CD1c-positive myeloid dendritic cell (primary cell): ENCODE measurements at regions not wholly inside any gene's neighbourhood (a gene's known extent, or its start where the extent isn't known, plus 50 kb on each side); places are given as distances from the start of the nearest gene placed in this dataset.

Source experiments
- DNase-seq: peaks from one replicate; pipeline ENCODE4 v3.0.0-alpha.2; 2016; ENCODE audit errors: extremely low spot score

DNA sequence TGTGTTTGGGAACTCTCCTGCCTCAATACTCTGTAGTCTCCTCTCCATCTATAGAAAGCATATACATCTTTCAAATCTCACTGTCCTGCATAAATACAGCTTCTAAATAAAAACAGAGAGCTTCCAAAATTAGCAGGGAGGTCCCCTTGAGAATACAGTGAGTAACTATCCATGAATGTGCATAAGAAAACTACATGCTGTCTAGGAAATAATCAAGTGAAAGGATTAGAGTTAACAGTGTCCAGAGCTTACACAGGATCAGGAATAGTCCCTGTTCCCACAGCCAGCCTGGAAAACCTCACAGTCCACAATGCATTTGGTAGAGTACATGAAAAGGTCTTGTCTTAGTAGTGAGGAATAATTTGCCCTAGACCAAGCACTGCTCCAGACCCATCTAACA lies 123.0 kb upstream of the POU3F2 start:
- no peak for DNase-seq

DNA sequence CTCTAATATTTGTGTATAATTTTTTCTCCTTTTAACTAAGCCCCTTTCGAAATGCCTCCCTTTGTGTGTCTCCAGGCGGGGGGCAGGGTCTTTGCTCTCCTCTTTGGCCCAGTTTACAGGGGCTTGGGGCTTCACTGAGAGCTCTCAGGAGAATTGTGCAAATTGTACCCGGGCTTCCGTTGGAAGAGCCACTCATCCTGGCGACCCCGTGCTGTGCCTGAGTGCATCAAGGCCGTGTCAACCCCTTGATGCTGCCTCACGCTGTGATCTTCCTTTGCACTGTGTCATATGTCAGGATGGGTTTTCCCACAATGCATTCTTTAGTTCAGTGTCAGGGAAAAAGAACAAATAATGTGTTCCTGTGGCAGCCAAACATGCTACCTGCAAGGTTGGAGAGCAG lies 118.0 kb upstream of the POU3F2 start:
- DNase-seq = no peak

DNA sequence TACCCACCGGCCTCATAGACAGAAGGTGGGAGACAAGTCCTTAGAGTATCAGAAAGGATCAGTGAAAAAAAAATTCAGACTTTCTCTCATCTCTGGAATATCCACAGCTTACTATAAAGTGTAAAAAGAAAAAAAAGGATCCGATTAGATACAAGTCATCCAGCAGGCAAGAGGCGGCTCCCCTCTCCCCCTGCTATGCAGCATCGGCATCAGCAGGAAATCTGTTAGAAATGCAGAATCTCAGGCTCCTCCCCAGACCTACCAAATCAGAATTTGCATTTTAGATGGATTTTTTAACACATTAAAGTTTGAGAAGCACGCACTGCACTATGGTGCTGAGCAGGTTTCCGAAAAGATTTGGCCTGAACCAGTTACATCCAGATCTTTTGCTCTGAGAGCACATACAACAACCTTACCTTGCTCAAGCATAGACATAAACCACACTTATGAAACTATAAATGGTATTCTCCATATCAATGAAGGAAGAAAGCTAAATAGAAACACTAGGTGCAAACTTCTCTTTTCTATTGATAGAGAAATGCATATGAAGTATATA lies 117.0 kb upstream of the POU3F2 start:
- no peak for DNase-seq

DNA sequence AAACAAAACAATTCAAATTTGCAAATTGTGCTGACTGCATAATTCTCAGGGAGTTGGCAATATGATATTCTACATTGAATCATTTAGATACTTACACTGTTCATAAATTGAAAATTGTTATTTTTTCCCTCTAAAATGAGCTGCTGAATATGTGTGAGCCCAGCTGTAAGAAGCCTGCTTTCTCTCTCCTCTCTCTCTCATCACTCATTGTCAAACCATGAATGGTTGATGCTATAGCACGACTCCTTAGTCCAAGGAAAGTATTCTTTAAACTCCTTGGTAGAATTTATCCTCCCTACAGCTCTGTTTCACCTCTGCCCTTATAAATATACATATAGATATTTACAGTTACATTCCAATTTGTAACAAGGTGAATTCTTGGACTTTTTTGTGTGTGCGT lies 116.4 kb upstream of the POU3F2 start:
- DNase-seq = no peak

DNA sequence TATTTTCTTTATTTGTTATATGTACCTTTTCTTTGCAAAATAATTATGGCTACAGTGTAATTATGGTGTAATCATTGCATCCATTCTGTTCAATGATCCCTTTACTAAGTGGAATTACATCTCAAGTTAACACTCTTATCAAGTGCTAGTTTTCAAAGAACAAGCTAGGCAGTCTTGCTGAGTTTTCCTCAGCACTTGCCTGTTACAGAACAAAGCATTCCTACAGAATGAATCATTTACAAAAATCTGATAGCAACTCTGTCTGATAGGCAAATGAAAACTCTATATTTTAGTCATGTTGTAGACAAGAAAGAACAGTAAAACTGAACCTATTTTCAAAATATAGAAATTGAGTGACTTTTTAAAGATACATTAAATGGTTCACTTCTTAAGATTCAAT lies 109.8 kb upstream of the POU3F2 start:
- DNase-seq = no peak

DNA sequence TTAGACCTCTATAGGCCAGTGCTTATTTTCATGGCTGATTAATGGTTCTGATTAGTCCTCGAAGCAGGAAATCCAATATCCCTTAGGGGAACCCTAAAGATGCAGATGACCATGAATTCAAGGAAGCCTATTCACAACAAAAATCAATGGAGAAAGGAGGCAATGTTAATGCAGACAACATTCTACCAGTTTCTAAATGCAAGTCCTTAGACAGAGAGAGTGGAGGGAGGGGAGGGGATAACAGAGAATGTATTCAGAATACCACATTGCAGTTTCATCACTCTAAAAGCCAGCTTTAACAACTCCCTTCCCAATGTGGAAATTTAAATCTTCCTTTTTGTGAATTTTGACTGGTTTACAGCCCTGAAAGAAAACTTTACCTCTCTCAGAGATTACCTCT lies 87.1 kb upstream of the POU3F2 start:
- no peak for DNase-seq

DNA sequence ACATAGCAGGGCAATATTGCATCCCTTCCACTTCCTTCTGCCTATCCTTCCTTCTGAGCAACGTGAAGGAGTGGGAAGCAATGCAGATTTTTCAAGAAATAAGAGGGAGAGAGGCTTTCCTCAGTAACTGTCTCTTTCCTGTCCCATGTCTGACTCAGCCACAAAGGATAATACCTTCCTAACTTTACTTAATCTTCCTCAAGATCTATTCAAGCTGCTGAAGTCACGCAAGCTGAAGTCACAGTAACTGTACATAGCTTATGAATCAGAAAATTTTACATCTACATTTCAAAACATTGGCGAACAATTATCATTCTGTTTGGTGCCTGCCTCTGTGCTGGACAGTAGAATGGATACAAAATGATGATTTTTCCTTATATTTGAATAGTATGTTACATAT lies 86.4 kb upstream of the POU3F2 start:
- DNase-seq = no peak

DNA sequence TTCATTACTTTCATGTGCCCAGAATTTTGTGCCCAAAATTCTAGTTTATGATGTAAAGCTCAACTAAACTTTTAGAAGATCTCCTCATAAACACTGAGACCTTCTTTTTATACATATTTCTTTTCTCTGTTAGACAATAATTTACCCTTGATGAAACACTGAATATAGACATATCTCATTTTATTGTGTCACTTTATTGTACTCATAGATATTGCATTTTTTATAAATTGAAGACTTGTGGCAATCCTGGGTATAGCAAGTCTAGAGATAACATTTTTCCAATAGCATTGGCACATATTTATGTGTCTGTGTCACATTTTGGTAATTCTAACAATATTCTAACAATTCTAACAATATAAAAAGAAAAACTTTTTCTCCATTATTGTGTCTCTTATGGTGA lies 74.9 kb upstream of the POU3F2 start:
- no peak for DNase-seq

DNA sequence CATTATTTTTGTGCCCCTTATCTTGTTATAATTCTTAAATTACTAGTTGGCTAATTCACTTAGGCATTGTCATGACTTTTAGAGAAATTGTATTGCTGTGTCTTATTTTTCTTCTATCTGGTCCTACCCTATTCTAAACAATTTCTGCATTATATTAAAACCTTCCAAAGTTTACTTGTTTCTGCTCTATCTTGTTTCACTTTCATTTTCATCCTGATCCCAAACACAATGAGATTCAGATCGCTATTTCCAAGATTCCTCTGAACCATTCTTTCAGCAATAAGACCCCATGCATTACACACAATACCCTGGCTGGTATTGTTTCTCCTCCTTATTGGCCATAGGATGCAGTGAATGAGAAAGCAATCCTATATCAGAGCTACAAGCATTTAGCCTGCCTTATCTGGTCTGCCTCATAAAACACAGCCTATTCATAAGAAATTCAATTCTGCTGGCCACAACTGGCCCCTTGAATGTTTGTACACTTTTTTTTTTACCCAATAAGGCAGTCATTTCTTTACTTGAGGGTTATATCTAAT lies 69.9 kb upstream of the POU3F2 start:
- no peak for DNase-seq

DNA sequence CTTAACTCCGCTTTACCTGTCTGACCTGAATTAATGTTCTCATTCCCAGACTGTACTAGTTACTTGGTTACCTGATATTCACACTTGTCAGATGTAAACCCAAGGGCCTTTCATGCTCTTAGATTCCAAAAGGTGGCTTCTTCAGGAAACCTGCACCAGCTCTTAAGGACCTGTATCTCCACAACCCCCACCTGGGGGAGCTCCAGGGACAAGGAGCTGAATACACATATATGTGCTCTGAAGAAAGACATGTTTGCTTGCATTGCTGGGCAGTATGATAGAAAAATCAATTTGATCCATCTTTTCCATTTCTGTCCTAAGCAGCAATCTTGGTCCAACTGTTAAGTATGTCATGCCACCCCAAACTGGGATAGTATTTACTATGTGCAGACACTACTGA lies 64.8 kb upstream of the POU3F2 start:
- no peak for DNase-seq

DNA sequence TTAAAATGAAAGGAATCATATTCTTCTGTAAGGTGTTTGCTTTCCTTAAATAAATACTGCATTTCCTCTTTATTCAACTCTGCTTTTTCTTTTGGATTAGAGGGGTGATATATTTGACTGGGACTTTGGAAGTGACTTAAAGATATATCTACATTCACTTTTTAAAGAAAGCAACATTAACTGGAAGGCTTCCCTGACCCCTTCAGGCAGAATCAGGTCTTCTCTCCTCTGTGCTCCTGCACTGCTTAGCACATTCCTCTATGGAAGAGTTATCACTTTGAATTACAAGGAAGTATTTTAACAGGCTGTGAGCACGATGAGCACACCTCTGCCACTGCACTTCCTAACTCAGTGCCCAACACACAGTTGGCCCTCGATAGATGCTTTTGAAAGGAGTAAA lies 59.2 kb upstream of the POU3F2 start:
- DNase-seq = no peak

DNA sequence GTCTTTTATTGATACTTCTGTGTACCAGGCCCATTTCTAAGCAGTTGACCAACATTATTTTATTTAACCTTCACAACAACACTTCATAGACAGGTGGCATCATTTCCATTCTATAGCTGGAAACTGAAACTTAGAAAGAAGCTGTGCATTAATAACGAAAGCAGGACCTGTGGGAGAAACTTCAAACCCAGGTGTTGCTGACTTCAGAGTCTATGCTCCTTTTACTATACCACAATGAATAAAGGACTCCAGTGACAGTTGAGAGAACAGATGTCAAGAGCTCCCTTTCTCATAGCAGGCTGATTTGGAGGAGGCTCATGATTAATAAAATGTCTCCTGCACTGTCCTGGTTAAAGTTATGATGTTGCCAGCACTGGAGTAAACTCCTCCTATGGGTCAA lies 56.6 kb upstream of the POU3F2 start:
- no peak for DNase-seq

DNA sequence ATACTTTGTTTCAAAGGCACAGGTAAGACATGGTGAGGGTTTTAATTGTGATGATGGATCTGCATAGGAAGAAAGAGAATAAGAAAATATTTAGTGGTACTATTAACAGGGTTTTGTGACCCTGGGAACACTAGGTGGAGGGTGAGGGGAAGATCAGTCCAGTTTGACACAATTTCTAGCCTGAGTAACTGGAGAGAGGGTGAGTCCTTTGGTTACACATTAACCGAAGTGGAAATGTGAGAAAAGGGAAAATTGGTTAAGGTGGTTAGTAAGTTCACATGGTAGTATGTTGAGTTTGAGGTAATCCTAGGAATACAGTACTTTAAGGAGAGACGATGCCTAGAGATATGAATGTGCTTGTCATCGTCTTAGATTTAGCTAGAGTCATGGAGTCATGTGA lies 54.8 kb upstream of the POU3F2 start:
- no peak for DNase-seq

DNA sequence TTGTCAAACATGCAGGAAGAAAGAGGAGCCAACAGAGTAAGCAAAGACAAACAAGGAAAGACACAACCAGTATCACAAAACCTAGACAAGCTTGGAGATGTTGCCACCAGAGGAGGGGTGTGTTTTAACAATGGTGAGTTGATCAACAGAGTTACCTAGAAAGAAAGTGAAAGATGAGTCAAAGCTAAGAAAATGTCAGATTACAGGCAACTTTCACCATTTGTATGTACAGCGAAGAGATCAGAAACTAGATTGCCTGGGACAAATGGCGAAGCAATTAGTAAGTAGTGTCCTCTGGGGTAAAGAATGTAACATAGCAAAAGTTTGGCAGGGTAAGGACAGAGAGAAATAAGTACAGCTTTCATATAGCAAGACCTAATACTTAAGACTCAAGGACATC lies 51.6 kb upstream of the POU3F2 start:
- no peak for DNase-seq

DNA sequence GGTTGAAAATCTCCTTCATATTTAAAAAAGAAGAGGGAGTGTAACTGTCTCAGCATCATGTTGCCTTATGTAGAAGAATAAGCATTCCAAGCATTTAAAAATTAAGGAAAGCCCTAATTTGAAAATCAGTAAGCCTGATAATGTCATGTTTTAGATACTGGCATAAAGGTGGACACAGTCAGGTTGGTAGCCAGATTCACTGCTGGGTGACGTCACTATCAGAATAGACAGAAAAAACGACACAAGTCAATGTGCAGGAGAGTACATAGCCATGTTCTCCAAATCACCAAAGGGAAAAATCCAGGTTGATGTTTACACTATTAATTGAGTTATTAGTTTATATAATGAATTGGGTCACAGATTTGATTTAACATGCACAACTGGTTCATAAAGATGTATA lies 50.8 kb upstream of the POU3F2 start:
- DNase-seq = no peak
